Endothelial cell of hepatic sinusoid (primary cell): ENCODE measurements at regions not wholly inside any gene's neighbourhood (a gene's known extent, or its start where the extent isn't known, plus 50 kb on each side); places are given as distances from the start of the nearest gene placed in this dataset.

ENCODE experiments used
- in situ Hi-C: cut with HindIII; loops from 2 replicates; pipeline ENCODE4 v1.10.0; 2017; ENCODE audit warnings: low sequenced_read_pairs

DNA sequence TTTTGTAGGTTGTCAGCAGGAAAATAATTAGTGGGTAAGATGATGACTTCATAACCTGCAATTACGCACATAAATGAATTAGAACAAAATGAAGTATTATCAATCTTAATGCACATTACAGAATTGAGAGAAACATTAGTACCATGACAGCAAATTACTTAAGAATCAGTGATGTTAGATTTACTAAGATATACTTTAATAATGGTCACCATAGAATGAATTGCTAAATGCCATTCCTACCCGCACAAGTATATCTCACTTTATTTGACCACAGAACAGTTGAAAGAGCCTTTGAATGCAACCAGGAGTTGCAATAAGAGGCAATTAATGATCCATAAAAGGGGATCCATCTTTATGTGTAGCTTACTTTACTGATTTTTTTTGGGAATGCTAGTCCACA lies 816.4 kb upstream of the AGA start:
- in situ Hi-C loops = no loop called here

GRCh38 chr4:178259566-178259965 lies 817.3 kb upstream of the AGA start:
- in situ Hi-C loops = no loop called here

GRCh38 chr4:178264001-178264400 lies 821.8 kb upstream of the AGA start:
- in situ Hi-C loops = no loop called here

GRCh38 chr4:178271386-178271785 lies 829.1 kb upstream of the AGA start:
- in situ Hi-C loops = no loop called here

- in situ Hi-C loops = no loop called here
Observed at GRCh38 chr4:178273168-178273567, 830.9 kb upstream of the AGA start.

- in situ Hi-C loops = no loop called here
Observed at GRCh38 chr4:178275671-178276360, 833.6 kb upstream of the AGA start.

DNA sequence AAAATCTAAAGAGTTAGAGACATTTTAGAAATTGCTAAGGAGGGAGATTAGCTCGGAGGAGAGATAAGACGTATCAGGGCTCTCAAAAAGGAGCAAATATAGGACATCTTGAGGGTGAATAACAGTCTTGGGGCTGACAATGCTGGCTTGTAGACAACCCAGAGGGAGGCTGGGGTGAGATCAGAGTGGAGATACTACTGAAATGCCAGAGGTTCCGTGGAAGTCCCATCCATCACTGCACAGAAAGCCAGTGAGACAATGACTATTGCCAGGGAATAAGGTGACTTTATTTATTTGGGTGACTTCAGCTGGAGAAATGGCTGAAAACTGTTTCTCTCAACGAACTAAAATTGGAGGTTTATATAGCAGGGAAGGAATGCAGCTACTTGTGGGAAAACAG lies 838.1 kb upstream of the AGA start:
- in situ Hi-C loops = no loop called here

DNA sequence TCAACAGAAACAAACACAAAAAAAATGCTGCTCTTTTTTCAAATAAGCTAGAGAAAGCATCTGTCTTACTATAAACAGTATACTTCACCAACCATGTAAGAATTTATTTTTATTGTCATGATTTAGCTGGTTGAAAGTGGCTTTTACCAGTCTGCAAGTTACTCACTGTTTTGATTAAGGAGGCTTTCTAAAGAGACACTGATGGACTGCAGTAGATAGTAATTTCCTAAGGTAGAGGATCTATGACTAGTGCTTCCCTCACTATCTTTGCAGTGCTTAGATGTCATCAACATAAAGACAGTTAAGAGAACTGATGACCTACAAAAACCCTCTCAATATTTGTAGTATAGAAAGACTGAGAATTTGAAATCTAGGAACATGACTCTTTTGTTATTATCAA lies 846.2 kb upstream of the AGA start:
- in situ Hi-C loops = no loop called here

GRCh38 chr4:178293601-178294000 lies 851.4 kb upstream of the AGA start:
- in situ Hi-C loops = no loop called here

DNA sequence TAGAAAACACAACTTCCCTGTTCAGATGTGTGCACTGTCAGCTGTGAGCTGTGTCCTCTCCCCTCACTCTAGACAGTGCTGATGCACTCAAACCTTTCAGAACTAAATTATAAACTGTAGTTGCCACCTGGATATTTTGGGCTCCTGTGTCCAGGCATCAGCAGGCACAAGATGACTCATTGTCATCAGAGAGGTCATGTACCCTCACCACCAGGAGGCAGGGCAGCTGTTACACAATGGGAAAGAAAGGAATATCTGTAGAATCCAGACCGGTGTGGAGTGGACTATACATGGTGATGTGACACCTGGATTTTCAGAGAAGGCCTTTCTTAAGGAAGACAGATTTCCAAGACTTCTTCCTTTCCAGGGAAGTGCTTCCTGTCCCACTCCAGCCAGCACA lies 854.4 kb upstream of the AGA start:
- in situ Hi-C loops = no loop called here

GRCh38 chr4:178306565-178306964 lies 864.3 kb upstream of the AGA start:
- in situ Hi-C loops = no loop called here

DNA sequence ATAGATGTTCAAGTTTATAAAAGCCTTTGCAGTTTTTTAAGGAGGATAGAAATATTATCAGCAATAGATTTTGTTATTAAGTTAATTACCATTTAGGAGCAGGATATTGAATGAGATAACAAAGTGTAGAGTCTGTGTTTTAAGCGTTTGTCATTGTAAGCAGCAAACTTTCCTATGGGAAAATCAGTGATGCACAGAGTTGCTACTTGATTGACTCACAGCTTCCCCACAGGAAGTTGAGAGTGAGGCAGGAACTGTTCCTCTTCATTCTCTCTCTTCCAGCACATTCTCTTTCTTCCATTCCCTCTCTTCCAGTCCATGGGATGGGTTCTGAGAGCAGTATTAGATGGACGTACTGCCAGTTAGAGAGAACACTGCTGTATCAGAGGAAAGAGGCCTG lies 867.7 kb upstream of the AGA start:
- in situ Hi-C loops = no loop called here

DNA sequence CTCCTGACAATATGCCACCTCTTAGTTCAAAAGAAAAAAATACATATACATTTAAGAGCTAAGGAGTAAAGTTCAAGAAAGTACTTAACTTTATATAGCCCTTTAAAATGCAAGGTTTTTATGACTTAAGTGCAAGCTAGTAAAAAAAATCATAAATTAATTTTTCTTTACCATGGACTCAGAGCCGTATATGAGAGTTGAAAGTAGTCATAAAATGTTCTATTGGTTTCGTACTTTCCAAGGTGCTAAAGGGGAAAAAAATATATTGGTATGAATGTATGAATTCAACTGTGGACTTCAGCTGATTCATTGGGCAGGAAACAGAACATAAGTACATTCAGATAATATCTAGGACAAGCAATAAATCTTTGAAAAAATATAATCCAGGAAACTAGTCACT lies 869.8 kb upstream of the AGA start:
- in situ Hi-C loops = no loop called here

GRCh38 chr4:178314287-178314686 lies 872.0 kb upstream of the AGA start:
- in situ Hi-C loops = no loop called here

- in situ Hi-C loops = no loop called here
Observed at GRCh38 chr4:178316211-178316610, 874.0 kb upstream of the AGA start.

DNA sequence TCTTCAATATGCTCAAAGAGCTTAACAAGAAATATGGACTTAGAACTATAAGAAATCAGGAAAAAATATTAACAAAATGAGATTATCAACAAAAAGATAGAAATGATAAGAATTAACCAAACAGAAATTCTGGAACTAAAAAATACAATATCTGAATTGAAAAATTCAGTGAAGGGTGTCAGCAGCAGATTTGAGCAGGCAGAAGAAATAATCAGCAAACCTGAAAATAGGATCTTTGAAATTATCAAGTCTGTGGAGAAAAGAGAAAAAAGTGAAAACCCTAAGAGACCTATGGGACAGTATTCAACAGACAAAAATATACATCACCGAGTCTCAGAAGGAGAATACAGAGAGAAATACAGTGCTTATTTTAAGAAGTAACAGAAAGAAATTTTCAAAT lies 877.8 kb upstream of the AGA start:
- in situ Hi-C loops = no loop called here

GRCh38 chr4:178322524-178323183 lies 880.4 kb upstream of the AGA start:
- in situ Hi-C loops = no loop called here

DNA sequence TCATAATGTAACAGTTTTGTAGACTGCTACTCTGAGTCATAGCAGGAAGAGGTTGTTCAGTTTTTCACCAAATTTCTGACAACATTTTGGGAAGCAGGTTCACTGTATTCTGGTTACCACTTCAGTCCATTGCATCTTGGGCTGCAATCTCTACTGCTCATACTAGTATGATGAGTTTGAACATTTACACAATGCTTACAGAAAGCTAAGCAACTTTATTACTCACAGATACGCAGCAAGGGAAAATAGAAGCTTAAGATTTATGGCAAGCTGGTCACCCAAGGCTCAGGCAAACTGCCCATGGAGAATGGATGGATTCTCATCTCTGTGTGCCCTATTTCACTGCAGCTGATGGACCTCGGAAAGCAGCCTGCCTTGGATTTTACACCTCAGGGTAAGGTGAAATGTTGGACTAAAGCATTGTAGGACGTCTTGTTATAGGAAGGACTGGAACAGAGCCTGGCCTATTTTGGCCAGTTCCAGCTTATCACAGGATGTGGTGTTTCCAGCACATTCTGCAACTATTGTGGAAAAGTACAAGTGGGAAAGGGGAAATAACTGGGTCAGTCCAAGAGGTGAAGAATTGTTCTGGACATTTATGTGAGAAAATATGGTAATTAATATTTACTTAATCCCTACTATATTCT lies 887.1 kb upstream of the AGA start:
- in situ Hi-C loops = no loop called here

DNA sequence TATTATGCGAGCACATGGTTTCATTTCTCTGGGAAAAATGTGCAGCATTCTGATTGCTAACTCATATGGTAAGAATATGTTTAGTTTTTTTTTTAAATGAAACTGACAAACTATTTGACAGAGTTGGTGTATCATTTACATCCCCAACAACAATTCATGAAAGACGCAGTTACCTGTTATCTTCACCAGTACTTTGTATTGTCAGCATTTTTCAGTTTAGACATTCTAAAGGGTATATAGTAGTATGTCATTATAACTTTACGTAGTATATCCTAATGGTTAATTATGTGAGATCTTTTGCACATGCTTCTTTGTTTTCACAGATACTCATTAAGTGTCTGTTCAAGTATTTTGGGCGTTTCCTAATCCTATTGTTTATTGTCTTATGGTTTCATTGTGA lies 891.1 kb upstream of the AGA start:
- in situ Hi-C loops = no loop called here

DNA sequence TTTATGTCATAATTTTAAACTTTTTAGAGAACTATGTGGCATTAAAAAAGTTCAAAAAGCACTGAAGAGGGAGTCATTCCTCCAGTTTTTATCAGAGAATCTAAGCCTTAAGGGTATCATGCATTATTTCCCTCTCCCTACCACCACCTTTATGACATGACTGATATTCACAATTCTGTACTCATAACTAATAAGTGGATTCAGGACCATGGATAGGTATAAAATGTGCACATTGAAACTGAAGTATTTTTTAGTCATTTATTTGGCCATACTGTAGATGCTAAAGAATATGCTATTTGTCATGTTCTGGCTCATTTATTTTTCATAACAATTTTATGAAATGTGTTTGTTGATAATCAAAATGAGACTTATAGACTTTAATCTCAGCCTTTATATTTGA lies 897.5 kb upstream of the AGA start:
- in situ Hi-C loops = no loop called here

DNA sequence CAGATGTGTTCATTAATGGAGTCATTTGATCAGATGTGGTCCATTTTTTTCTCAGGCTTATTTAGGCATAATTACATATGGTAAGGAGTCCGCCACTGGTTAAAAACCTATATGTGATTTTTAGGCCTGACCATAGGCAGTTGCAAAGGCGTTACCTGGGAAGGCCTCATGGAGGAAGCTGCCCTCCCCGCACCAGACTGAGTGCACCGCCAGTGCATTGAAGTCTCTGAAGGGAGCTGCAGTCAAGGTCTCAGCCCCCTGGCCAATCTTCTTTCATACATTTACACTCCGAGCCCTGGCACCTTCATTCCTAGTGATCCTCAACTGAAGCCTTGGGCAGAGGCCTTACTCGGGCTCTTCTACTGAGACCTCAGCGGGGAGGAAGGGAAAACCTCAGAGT lies 898.2 kb upstream of the AGA start:
- in situ Hi-C loops = no loop called here

- in situ Hi-C loops = no loop called here
Observed at GRCh38 chr4:178344096-178344495, 901.9 kb upstream of the AGA start.
